HG03565 (cell line): ENCODE measurements at regions not wholly inside any gene's neighbourhood (a gene's known extent, or its start where the extent isn't known, plus 50 kb on each side); places are given as distances from the start of the nearest gene placed in this dataset.
"Not testable (repeated sequence)": the region's sequence is repeated elsewhere in the genome, so short reads cannot be mapped to it uniquely, and the experiment has no call there.

ENCODE experiments used
- ATAC-seq: cut with Tn5 transposase; IDR thresholded peaks from one replicate; pipeline ENCODE4 v1.9.1; 2021; ENCODE audit warnings: mild to moderate bottlenecking, moderate library complexity; ENCODE audit not compliant: unreplicated experiment

DNA sequence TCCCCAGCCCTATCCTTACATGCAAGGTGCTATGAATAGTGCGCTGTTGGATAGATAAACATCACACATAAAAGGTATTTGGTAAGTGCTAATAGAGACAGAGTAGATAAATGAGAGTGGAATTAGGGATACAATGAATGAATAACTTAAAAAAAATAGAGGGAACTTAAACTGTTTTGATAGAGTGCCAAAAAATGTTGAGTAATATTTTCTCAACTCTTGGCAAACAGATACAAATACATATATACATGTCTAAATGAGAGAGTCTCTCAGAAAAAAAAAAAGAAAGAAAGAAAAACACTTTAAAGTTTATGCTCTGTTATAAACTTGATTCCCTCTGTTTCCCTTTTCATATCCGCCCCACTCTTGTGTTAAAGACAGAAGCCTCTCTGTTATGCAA, 667.4 kb downstream of the ROBO2 start:
- no peak for ATAC-seq

- no peak for ATAC-seq
Observed at GRCh38 chr3:77709155-77709554, 669.3 kb downstream of the ROBO2 start.

DNA sequence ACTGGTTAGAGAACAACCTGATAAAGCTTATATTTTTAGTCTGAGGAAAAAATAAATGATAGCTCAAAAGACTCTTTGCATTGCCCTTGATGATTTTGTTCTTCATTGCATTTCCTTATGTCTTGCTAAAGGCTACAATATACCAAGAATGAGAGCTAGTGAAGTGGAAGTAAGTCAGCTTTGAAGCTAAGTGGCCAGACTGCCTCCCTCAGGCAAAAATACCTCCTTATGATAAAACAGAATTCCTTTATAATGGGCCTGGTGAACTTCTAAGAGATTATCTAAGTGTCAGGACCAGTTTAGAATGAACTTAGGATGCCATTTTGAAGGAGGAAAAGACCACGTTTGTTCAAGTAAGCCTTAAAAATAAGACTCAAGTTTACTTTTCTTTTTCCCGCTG, 678.4 kb downstream of the ROBO2 start:
- no peak for ATAC-seq

DNA sequence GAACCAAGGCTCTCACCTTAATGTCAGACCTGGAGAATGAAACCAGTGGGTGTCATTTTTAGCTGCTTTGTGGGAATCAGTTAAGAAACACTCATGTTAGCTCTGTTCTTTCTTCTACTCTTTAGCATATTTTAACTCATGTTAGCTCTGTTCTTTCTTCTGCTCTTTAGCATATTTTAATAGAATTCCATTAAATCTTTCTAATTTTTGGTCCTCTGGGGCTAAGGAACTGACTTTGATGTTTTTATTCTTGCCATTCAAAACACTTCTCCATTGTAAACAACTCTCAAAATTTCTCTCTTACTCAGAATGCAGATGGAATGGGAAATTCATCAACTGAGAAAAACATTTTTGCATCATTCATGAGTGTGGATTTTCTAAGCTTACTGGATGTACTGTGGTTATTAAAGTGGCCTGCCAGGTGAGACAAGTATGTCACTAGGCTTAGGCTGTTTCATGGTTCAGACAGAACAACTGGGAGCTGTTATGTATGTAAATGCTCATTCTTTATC, 680.6 kb downstream of the ROBO2 start:
- ATAC-seq = no peak

- no peak for ATAC-seq
Observed at GRCh38 chr3:77726517-77726916, 686.6 kb downstream of the ROBO2 start.

GRCh38 chr3:77746048-77746447, 706.1 kb downstream of the ROBO2 start:
- ATAC-seq = no peak

DNA sequence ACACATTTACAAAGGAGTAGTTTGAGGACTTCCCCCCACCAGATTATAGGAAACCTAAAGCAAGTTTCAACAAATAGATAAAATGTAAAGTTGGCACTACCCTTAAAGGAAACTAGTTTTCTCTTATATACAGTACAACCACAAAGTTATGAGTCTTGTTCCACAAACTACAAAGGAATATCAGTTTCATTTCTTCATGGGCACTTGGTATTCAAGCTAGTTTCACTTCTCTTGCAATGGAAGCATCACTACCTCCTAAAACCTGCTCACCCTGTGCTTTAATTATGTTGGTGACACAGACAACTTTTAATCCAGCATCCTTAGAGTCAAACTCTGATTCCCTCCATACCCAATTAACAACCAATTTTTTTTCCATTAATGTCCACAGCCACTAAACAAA, 707.0 kb downstream of the ROBO2 start:
- ATAC-seq = no peak

DNA sequence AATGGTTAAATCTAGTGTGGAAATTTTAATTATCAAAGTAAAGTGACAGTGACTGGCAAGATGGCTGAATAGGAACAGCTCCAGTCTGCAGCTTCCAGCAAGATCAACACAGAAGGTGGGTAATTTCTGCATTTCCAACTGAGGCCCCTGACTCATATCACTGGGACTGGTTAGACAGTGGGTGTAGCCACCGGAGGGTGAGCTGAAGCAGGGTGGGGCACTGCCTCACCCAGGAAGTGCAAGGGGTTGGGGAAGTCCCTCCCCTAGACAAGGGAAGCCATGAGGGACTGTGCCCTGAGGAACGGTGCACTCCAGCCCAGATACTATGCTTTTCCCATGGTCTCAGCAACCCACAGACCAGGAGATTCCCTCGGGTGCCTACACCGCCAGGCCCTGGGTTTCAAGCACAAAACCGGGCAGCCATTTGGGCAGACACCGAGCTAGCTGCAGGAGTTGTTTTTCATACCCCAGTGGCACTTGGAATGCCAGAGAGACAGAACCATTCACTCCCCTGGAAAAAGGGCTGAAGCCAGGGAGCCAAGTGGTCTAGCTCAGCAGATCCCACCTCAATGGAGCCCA, 716.6 kb downstream of the ROBO2 start:
- not testable (repeated sequence) for ATAC-seq

DNA sequence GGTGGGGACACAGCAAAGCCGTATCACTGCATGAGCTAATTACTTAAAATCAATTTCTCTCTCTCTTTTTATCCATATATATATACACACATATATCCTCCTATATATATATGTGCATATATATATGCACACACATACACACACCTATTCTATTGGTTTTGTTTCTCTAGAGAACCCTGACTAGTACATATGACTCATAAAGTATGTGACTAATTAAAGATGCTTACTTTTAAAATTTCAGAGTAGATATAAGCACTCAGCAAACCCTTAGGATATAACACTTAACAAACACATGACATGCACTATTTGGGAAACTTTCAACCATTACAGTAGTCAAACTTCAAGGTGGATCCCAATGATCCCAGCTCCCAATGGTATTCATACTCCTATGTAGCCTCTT, 732.6 kb downstream of the ROBO2 start:
- ATAC-seq = no peak

GRCh38 chr3:77773084-77773483, 733.2 kb downstream of the ROBO2 start:
- ATAC-seq = no peak

DNA sequence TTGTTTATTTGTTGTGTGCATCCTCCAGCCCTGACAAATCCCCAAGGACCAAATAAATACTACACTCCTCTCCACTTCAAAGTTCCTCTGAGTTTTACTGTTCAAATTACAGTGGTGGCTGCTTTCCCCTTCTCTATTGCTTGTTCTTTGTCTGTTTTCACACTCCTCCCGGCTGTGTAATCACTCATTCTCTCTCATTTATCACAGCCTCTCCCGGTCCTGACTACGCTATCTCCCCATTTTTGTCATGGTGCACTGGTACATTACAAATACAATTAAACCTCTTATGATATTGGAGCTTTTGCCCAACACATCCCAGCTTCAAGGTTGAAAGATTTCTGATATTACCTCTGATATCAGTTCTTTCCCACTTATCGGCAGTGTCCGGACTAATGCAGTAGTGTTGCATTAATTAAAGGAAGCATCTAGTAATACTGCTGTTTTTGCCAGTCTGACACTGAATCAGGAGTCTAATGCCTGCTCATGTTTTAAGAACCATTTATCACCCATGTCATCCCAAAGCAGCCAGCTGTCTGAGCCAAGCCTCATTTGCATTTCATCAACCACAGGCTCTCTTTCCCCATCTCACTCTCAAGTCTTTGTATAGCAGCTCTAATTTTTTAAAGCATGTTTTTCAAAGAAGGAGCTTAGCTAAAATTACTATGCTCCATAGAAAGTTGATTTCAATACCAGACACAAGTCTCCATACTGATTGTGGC, 740.5 kb downstream of the ROBO2 start:
- ATAC-seq = no peak

GRCh38 chr3:77786216-77786615, 746.3 kb downstream of the ROBO2 start:
- no peak for ATAC-seq

DNA sequence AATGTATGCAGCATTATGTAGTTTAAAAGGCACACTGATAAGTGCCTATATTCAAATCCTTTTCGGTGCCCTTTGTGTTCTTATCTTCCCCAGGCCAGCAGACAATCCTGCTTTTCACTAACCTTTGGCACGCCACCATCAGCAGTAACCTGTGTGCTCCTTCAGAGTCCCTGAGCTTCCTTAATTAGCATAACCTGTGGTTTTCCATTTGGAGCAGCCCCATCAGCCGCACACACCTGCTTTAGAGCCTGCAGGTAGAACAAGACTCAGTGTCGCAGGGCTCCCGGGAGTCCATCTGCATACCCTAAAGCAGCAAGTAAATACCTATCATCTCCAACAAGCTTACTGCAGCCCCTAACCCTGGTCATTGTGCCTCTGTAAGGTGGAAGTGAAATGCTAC, 755.1 kb downstream of the ROBO2 start:
- no peak for ATAC-seq

DNA sequence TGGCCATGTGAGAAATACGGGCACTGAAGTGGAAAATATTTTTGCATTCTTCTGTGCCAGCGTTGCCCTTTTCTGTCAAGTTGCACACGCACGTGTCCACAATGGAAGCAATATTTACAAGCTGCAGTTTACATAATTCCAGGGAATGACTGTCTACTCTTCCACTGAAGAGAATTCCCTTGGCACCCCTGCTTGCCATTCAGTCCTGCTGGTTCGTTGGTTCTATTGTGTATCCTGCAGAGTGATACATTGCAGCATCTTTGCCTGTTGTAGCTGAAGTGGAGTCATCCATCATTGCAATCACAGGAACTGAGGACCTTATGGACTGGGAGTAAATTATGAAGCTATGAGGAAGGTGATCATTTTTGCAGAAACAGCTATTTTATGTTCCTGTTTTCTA, 759.4 kb downstream of the ROBO2 start:
- ATAC-seq = no peak

GRCh38 chr3:77800893-77801292, 761.0 kb downstream of the ROBO2 start:
- no peak for ATAC-seq

GRCh38 chr3:77807312-77807711, 767.4 kb downstream of the ROBO2 start:
- ATAC-seq = no peak

GRCh38 chr3:77814845-77815244, 774.9 kb downstream of the ROBO2 start:
- ATAC-seq = no peak

- no peak for ATAC-seq
Observed at GRCh38 chr3:77815467-77815866, 775.6 kb downstream of the ROBO2 start.

DNA sequence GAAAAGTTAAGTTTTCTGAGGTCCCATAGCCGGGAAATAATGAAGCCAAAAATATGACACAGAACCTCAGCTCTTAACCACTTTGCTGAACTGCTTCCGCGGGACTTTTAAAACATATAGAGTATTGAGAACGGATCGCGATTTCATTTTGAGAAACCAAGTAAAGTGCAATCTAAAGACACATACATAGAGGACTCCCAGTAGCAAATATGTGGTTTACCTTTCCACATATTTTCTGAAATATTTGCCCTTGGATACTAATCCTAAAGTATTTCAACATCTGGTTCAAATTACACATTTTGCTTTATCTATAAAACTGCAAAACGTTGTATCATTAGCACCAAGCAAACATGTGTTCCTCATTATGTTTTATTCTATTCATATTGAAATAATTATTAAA, 776.5 kb downstream of the ROBO2 start:
- no peak for ATAC-seq

- ATAC-seq = no peak
Observed at GRCh38 chr3:77825001-77825827, 785.3 kb downstream of the ROBO2 start.

- ATAC-seq = no peak
Observed at GRCh38 chr3:77835921-77836320, 796.0 kb downstream of the ROBO2 start.
